ENCODE measurements at regions not wholly inside any gene's neighbourhood (a gene's known extent, or its start where the extent isn't known, plus 50 kb on each side); places are given as distances from the start of the nearest gene placed in this dataset.
"Not testable (repeated sequence)": the region's sequence is repeated elsewhere in the genome, so short reads cannot be mapped to it uniquely, and the experiment has no call there.

DNA sequence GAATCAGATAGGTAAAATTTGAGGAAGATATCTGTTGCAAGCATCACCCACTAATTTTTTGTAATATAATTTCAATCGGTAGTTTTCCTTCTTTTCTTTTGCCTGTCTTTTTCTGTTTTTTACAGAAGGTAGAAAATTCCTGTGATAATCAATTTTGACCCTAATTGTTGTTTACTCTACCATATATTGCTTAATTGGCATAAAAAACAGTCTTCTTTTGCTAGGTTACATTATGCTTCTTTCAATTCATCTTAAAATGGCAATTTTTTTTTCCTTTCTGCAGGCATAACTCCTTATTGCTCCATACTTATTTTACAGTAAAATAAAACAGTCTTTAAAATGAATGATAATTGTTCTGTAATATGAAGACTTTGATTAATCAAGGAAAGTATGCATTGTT is 286.2 kb upstream of the LRP1B start:
- no peak for ATAC-seq
- no peak for DNase-seq
- intact Hi-C loops (cut with DNase I, micrococcal nuclease), result no loop called here
- Histone ChIP-seq H3K4me1 (ENCODE audit: low read depth) (no peaks in the 10 kb centered on the region), H3K36me3 (ENCODE audit: low read depth) (no peaks in the 10 kb centered on the region), H3K4me3 (no peak overlapping the region), H3K9me3 (no peaks in the 10 kb centered on the region)
- TF ChIP-seq, protein P1, sequence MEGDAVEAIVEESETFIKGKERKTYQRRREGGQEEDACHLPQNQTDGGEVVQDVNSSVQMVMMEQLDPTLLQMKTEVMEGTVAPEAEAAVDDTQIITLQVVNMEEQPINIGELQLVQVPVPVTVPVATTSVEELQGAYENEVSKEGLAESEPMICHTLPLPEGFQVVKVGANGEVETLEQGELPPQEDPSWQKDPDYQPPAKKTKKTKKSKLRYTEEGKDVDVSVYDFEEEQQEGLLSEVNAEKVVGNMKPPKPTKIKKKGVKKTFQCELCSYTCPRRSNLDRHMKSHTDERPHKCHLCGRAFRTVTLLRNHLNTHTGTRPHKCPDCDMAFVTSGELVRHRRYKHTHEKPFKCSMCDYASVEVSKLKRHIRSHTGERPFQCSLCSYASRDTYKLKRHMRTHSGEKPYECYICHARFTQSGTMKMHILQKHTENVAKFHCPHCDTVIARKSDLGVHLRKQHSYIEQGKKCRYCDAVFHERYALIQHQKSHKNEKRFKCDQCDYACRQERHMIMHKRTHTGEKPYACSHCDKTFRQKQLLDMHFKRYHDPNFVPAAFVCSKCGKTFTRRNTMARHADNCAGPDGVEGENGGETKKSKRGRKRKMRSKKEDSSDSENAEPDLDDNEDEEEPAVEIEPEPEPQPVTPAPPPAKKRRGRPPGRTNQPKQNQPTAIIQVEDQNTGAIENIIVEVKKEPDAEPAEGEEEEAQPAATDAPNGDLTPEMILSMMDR (IDR thresholded peaks at IDR 0.05), result no peak

DNA sequence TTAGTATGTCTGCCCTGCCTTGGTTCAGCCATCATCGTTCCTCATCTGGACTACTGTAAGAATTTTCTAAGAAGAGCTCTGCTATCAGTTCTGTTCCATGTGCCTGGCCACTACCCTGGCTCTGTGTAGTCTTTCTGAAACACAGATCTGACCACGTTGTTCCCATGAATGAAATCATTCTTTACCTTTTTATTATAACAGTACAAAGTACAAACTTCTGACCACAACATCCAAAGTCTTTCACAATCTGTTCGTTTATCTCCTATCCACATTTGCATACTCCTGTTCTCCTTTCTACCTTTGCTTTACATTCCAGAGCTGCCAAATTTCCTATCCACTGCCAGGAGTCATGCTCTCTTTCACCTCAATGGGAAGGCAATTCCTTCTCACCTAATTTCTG is 284.6 kb upstream of the LRP1B start:
- no peaks in the 10 kb centered on the region for H3K9me3 ChIP-seq
- intact Hi-C loops (cut with DNase I, micrococcal nuclease), result no loop called here
- TF ChIP-seq, protein P1 (IDR thresholded peaks at IDR 0.05), result no peak
- no peak overlapping the region for H3K4me3 ChIP-seq
- H3K4me1 ChIP-seq (ENCODE audit: low read depth), result no peaks in the 10 kb centered on the region
- DNase-seq (peak in 2 of 3 donors; percentile 15 to 24), ATAC-seq (peak; percentile 98)
- H3K36me3 ChIP-seq (ENCODE audit: low read depth), result no peaks in the 10 kb centered on the region

DNA sequence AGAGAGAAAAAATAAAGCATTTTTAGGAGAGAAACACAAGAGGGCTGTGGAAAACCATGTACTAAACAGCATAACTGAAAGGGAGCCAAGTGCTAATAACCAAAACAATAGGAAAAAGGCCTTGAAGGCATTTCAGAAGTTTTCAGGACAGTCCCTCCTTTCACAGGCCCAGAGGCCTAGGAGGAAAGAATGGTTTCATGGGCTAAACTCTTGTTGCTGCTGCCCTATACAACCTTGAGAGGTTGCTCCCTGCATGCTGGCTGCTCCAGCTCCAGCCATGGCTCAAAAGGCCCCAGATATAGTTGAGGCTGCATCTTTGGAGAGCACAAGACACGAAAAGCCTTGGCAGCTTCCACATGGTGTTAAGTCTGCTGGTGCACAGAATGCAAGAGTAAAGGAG is 267.4 kb upstream of the LRP1B start:
- no peak for DNase-seq
- no peak for ATAC-seq
- no peaks in the 10 kb centered on the region for H3K4me1 ChIP-seq (ENCODE audit: low read depth)
- intact Hi-C loops (cut with DNase I, micrococcal nuclease), result no loop called here
- H3K4me3 ChIP-seq, result no peak overlapping the region
- peaks cover 13% of the 10 kb centered on the region for H3K9me3 ChIP-seq
- no peaks in the 10 kb centered on the region for H3K36me3 ChIP-seq (ENCODE audit: low read depth)
- TF ChIP-seq, protein P1 (IDR thresholded peaks at IDR 0.05), result no peak

DNA sequence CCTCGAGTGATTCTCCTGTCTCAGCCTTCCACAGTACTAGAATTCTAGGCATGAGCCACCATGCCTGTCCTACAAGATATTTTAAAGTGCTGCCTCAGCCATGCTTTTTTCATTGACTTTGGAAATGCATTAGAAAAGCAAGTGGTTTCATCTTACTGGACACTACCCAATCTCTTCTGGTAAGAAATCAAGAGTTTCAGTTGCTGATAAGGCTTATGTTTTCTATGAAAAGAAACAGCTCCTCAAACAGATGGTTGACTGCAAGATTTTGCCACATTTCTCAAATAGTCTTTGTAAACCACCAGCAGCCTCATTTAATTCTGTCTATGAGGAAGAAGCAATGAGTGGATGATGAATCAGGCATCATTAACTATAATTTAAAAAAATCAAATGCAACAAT is 264.5 kb upstream of the LRP1B start:
- intact Hi-C loops (cut with DNase I, micrococcal nuclease), result no loop called here
- ATAC-seq, result no peak

DNA sequence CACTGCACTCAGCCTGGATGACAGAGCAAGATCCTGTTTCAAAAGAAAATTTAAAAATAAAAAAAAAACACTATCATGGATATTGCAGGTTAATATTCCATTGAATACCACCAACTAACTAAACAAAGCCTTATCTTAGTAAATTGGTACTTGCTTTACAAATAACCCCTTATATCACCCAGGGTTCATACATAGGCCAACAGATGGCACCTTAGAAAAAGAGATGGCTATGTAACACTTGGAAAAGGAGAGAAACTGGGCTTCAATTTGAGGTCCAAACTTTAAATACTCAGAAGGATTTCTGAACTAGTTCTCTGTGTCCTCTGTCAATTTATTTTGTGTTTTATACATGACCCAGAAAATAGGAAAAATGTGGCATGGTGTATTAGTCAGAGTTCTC is 249.6 kb upstream of the LRP1B start:
- Histone ChIP-seq H3K9me3 (no peaks in the 10 kb centered on the region), H3K36me3 (ENCODE audit: low read depth) (no peaks in the 10 kb centered on the region), H3K4me3 (no peak overlapping the region), H3K4me1 (ENCODE audit: low read depth) (no peaks in the 10 kb centered on the region)
- ATAC-seq, result no peak
- intact Hi-C loops (cut with DNase I, micrococcal nuclease), result no loop called here
- no peak for DNase-seq
- TF ChIP-seq, protein P1 (IDR thresholded peaks at IDR 0.05), result no peak

More for the DNA sequence above, 264.5 kb upstream of the LRP1B start:
- Histone ChIP-seq H3K9me3 (peaks cover 11% of the 10 kb centered on the region), H3K4me1 (ENCODE audit: low read depth) (no peaks in the 10 kb centered on the region), H3K36me3 (ENCODE audit: low read depth) (no peaks in the 10 kb centered on the region), H3K4me3 (no peak overlapping the region)
- TF ChIP-seq, protein P1 (IDR thresholded peaks at IDR 0.05), result no peak
- no peak for DNase-seq

- DNase-seq; H3K4me3 ChIP-seq; H3K9me3 ChIP-seq; ATAC-seq; H3K4me1 ChIP-seq (ENCODE audit: low read depth); H3K36me3 ChIP-seq (ENCODE audit: low read depth); intact Hi-C loops (cut with DNase I, micrococcal nuclease): not testable (repeated sequence)
These were observed 231.3 kb upstream of the LRP1B start for GRCh38 chr2:142362069-142362468.
